ENCODE measurements at regions not wholly inside any gene's neighbourhood (a gene's known extent, or its start where the extent isn't known, plus 50 kb on each side); places are given as distances from the start of the nearest gene placed in this dataset.

DNA sequence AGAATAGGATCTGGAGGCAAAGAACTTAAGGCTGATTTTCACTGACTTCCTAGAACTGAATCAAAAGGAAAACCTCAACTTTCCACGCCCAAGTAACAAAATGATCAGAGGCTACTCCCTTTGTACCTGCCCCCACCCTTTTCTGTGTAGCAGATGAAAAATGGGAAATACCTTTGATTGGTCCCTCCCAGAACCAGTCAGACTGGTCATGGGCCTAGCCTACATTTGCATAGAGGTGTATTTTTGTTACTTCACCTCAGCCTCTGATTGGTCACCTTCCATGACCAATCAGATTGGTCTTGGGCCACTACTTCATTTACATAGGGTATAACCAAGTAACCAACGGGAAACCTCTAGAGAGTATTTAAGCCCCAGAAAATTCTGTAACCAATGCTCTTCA lies 1553.5 kb upstream of the C9orf72 start:
- Histone ChIP-seq H3K27me3 (ENCODE audit: insufficient read depth, low read length) (no peaks in the 10 kb centered on the region; the same call in 1 of the 2 replicates), H2AFZ (ENCODE audit: low read length) (no peak overlapping the region), H3T11ph (ENCODE audit: low read length) (no peak overlapping the region), H3K14ac (ENCODE audit: insufficient read depth, low read length) (no peak overlapping the region), H3K23ac (ENCODE audit: insufficient read length, low read depth, low read length) (no peak overlapping the region), H2AK5ac (ENCODE audit: insufficient read length, low read length) (no peak overlapping the region), H3K4ac (ENCODE audit: low read depth, low read length) (no peak overlapping the region), H3K27ac (ENCODE audit: insufficient read length, low read depth, low read length) (no peak overlapping the region), H4K8ac (replicated peaks; ENCODE audit: insufficient read length, low read depth, low read length) (no peak overlapping the region), H4K5ac (ENCODE audit: insufficient read length, low read depth, low read length) (no peak overlapping the region), H3K4me2 (ENCODE audit: insufficient read depth, insufficient read length, low read length) (no peak overlapping the region), H3K9ac (ENCODE audit: extremely low read depth, insufficient read length, low read length) (no peak overlapping the region), H2BK12ac (ENCODE audit: insufficient read length, low read depth, low read length) (no peak overlapping the region), H4K20me1 (ENCODE audit: control insufficient read depth, insufficient read depth, insufficient read length) (no peaks in the 10 kb centered on the region), H2BK20ac (ENCODE audit: low read depth, low read length, poor library complexity, severe bottlenecking) (no peak overlapping the region), H2BK120ac (ENCODE audit: low read depth, low read length, poor library complexity, severe bottlenecking) (no peak overlapping the region), H4K91ac (ENCODE audit: insufficient read length, low read depth, low read length) (no peak overlapping the region), H3K9me3 (ENCODE audit: control insufficient read depth, low read depth, low read length) (peaks cover 35% of the 10 kb centered on the region), H2BK5ac (ENCODE audit: insufficient read length, low read length) (no peak overlapping the region), H3K18ac (ENCODE audit: insufficient read length, low read depth, low read length) (no peak overlapping the region), H3K56ac (ENCODE audit: insufficient read length, low read depth, low read length) (no peak overlapping the region), H3K23me2 (ENCODE audit: insufficient read length, low read depth, low read length, poor library complexity, severe bottlenecking) (no peaks in the 10 kb centered on the region), H2BK15ac (ENCODE audit: low read depth, low read length) (no peak overlapping the region), H3K79me2 (ENCODE audit: insufficient read depth, low read length) (no peaks in the 10 kb centered on the region), H3K4me1 (ENCODE audit: insufficient read depth, low read length) (no peaks in the 10 kb centered on the region), H3K79me1 (ENCODE audit: insufficient read depth, low read depth, low read length, poor library complexity, severe bottlenecking) (peaks cover 2% of the 10 kb centered on the region)
- DNase-seq, result no peak
- Mint-ChIP-seq H3K4me1 (no peaks in the 10 kb centered on the region), H3K27ac (no peak overlapping the region), H3K27me3 (ENCODE audit: low read depth) (no peaks in the 10 kb centered on the region), H3K36me3 (ENCODE audit: insufficient read depth in 1 of 3, low read depth in 3 of 3) (peaks cover 45 to 47% (median 46%) of the 10 kb centered on the region in 3 experiments), H3K9me3 (peaks cover 50 to 67% of the 10 kb centered on the region in 2 experiments), H3K4me3 (no peak overlapping the region)
- WGBS (ENCODE audit: extremely low coverage, insufficient read length, low lambda C conversion rate), result no CpG with 5 or more reads among the region's 2 CpGs
- TF ChIP-seq, protein P1, sequence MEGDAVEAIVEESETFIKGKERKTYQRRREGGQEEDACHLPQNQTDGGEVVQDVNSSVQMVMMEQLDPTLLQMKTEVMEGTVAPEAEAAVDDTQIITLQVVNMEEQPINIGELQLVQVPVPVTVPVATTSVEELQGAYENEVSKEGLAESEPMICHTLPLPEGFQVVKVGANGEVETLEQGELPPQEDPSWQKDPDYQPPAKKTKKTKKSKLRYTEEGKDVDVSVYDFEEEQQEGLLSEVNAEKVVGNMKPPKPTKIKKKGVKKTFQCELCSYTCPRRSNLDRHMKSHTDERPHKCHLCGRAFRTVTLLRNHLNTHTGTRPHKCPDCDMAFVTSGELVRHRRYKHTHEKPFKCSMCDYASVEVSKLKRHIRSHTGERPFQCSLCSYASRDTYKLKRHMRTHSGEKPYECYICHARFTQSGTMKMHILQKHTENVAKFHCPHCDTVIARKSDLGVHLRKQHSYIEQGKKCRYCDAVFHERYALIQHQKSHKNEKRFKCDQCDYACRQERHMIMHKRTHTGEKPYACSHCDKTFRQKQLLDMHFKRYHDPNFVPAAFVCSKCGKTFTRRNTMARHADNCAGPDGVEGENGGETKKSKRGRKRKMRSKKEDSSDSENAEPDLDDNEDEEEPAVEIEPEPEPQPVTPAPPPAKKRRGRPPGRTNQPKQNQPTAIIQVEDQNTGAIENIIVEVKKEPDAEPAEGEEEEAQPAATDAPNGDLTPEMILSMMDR (conservative IDR thresholded peaks at IDR 0.05), result no peak

Measured in H9 (cell line).